Prostate gland (tissue), 2 donors: ENCODE measurements at regions not wholly inside any gene's neighbourhood (a gene's known extent, or its start where the extent isn't known, plus 50 kb on each side); places are given as distances from the start of the nearest gene placed in this dataset.

Source experiments
- POLR2A ChIP-seq: fragments of 450-650 bp; IDR thresholded peaks from one replicate; pipeline ENCODE4 v1.6.1; 2016; ENCODE audit warnings: antibody characterized with exemption, mild to moderate bottlenecking
- TF ChIP-seq, protein P1 (sequence below), 4 experiments: fragments of 200-600 bp in 2 of 4; fragments of 450-650 bp in 2 of 4; sonication (generic) in 2 of 4; IDR thresholded peaks; 1 replicate in 3 of 4; 2 replicates in 1 of 4; pipeline ENCODE4 v1.5.1; 2016 to 2019; ENCODE audit warnings: antibody characterized with exemption in 4 of 4, mild to moderate bottlenecking in 2 of 4, moderate library complexity in 2 of 4

DNA sequence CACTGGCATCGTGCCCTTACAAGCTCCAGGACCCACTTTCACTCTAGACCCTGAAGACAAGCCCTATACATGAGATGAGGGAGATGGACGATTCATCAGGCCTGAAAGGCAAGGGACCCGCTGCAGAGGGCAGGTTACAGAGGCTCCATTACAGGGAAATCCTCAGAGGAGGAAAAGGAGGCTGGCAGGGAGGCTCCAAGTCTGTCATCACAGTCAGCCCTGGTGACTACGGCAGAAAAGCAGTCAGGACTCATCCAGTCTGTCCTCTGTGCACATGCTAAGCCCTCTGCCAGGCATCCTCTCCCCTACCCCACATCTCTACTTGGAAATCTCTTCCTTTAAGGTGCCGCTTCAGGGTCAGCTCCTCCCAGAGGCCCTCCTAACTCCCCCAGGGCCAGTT lies 197.7 kb upstream of the CDH5 start:
- no peak for TF ChIP-seq POLR2A
- TF ChIP-seq, protein P1, sequence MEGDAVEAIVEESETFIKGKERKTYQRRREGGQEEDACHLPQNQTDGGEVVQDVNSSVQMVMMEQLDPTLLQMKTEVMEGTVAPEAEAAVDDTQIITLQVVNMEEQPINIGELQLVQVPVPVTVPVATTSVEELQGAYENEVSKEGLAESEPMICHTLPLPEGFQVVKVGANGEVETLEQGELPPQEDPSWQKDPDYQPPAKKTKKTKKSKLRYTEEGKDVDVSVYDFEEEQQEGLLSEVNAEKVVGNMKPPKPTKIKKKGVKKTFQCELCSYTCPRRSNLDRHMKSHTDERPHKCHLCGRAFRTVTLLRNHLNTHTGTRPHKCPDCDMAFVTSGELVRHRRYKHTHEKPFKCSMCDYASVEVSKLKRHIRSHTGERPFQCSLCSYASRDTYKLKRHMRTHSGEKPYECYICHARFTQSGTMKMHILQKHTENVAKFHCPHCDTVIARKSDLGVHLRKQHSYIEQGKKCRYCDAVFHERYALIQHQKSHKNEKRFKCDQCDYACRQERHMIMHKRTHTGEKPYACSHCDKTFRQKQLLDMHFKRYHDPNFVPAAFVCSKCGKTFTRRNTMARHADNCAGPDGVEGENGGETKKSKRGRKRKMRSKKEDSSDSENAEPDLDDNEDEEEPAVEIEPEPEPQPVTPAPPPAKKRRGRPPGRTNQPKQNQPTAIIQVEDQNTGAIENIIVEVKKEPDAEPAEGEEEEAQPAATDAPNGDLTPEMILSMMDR (IDR thresholded peaks at IDR 0.05) = no peak
